ENCODE measurements at regions not wholly inside any gene's neighbourhood (a gene's known extent, or its start where the extent isn't known, plus 50 kb on each side); places are given as distances from the start of the nearest gene placed in this dataset.

DNA sequence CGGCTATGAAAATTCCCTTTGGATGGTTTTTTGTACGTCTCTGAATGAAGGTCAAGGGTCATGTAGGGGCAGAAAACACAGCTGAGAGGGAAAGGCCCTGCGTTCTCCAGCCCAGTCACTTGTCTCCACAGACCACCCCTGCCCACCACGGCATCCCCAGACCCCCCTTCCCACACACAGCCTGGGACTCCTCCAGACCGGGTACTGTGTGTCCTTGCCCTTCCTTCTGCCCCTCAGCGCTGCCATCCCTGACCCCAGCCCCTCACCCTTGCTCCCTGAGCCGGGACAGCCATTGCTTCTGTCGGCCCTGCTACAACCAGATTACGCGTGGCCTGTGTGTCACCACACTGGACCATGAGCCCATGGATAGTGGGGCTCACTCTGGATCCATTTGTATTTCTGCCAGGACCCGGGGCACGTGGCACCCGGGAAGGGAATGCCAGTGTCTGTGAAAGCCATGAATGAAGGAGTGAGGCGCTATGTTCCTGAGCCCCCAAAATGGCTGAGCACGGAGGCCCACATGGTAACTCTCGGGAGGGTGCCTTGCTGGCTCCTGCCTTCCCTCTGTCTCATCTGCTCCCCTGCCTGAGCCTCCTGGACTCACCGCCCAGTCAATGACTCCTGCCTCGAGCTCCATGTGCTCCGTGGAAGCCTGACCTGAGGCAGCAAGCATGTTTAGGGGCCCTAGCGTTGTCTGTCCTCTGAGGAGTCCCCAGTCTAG, 139.1 kb upstream of the FOXF1 start:
- in situ Hi-C loops (cut with HindIII; ENCODE audit: low pct_unique_long_range_greater_than_20kb, low sequenced_read_pairs) (no loop called here), intact Hi-C loops (cut with micrococcal nuclease; ENCODE audit: unreplicated experiment) (no loop called here)
- Histone ChIP-seq H3K4me1 (ENCODE audit: control insufficient read depth, insufficient read depth, low read length) (no peaks in the 10 kb centered on the region), H3K36me3 (ENCODE audit: control insufficient read depth, insufficient read depth, low read length) (no peaks in the 10 kb centered on the region), H3K27me3 (ENCODE audit: control insufficient read depth, insufficient read depth, low read length) (no peaks in the 10 kb centered on the region), H3K4me3 (ENCODE audit: low read depth in 2 of 2, low read length in 2 of 2) (no peak overlapping the region), H3K27ac (ENCODE audit: low read length) (no peak overlapping the region), H3K9me3 (ENCODE audit: control insufficient read depth, insufficient read depth, low read depth, low read length) (no peaks in the 10 kb centered on the region)
- CTCF ChIA-PET = no interaction called here
- no peak for DNase-seq (ENCODE audit: low read depth, low spot score)
- POLR2A ChIA-PET = no interaction called here
- TF ChIP-seq REST (IDR thresholded peaks at IDR 0.05; ENCODE audit: insufficient read depth in 1 of 2, low read depth in 2 of 2, low read length in 1 of 2) (no peak), POLR2AphosphoS5 (IDR thresholded peaks at IDR 0.05; ENCODE audit: low read depth, low read length) (no peak), SIN3A (IDR thresholded peaks at IDR 0.05; ENCODE audit: borderline replicate concordance, insufficient read depth, low read depth, low read length) (no peak), TCF7L2 (IDR thresholded peaks at IDR 0.05; ENCODE audit: low read depth, low read length) (no peak)
- TF ChIP-seq, protein P1, sequence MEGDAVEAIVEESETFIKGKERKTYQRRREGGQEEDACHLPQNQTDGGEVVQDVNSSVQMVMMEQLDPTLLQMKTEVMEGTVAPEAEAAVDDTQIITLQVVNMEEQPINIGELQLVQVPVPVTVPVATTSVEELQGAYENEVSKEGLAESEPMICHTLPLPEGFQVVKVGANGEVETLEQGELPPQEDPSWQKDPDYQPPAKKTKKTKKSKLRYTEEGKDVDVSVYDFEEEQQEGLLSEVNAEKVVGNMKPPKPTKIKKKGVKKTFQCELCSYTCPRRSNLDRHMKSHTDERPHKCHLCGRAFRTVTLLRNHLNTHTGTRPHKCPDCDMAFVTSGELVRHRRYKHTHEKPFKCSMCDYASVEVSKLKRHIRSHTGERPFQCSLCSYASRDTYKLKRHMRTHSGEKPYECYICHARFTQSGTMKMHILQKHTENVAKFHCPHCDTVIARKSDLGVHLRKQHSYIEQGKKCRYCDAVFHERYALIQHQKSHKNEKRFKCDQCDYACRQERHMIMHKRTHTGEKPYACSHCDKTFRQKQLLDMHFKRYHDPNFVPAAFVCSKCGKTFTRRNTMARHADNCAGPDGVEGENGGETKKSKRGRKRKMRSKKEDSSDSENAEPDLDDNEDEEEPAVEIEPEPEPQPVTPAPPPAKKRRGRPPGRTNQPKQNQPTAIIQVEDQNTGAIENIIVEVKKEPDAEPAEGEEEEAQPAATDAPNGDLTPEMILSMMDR (IDR thresholded peaks at IDR 0.05) = no peak
- no peak for ATAC-seq
- no TSS peak for BruUV-seq (replicated peaks)

DNA sequence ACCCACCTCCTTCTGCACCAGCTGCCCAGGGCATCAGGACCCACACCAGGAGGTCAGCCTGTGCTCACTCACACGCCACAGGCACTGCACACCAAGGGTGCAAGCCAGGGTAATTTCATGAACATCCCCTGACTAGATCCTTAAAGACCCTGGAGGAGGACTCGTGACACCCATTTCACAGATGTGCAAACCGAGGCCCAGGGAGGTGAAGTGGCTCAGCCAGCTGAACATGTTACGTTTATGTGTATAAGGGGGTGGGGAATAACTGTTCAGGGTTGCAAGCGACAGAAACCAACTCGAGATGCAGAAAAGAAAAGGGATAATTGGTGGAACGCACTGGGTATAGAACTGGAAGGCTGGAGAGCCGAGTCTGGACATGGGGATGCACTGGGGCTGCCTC, 138.1 kb upstream of the FOXF1 start:
- Histone ChIP-seq H3K36me3 (ENCODE audit: control insufficient read depth, insufficient read depth, low read length) (no peaks in the 10 kb centered on the region), H3K9me3 (ENCODE audit: control insufficient read depth, insufficient read depth, low read depth, low read length) (no peaks in the 10 kb centered on the region), H3K4me1 (ENCODE audit: control insufficient read depth, insufficient read depth, low read length) (no peaks in the 10 kb centered on the region), H3K27me3 (ENCODE audit: control insufficient read depth, insufficient read depth, low read length) (no peaks in the 10 kb centered on the region), H3K4me3 (ENCODE audit: low read depth in 2 of 2, low read length in 2 of 2) (no peak overlapping the region), H3K27ac (ENCODE audit: low read length) (no peak overlapping the region)
- CTCF ChIA-PET = no interaction called here
- DNase-seq (ENCODE audit: low read depth, low spot score) (no peak), ATAC-seq (no peak)
- intact Hi-C loops (cut with micrococcal nuclease; ENCODE audit: unreplicated experiment) (no loop called here), in situ Hi-C loops (cut with HindIII; ENCODE audit: low pct_unique_long_range_greater_than_20kb, low sequenced_read_pairs) (no loop called here)
- POLR2A ChIA-PET = no interaction called here
- TF ChIP-seq, protein P1 (IDR thresholded peaks at IDR 0.05) = no peak
- TF ChIP-seq REST (IDR thresholded peaks at IDR 0.05; ENCODE audit: insufficient read depth in 1 of 2, low read depth in 2 of 2, low read length in 1 of 2) (no peak), SIN3A (IDR thresholded peaks at IDR 0.05; ENCODE audit: borderline replicate concordance, insufficient read depth, low read depth, low read length) (no peak), TCF7L2 (IDR thresholded peaks at IDR 0.05; ENCODE audit: low read depth, low read length) (no peak), POLR2AphosphoS5 (IDR thresholded peaks at IDR 0.05; ENCODE audit: low read depth, low read length) (no peak)
- BruUV-seq (replicated peaks) = no TSS peak

All from Panc1 (cell line).